GM21529 (cell line): ENCODE measurements at regions not wholly inside any gene's neighbourhood (a gene's known extent, or its start where the extent isn't known, plus 50 kb on each side); places are given as distances from the start of the nearest gene placed in this dataset.

ENCODE experiments used
- ATAC-seq: cut with Tn5 transposase; IDR thresholded peaks from one replicate; pipeline ENCODE4 v1.9.1; 2021; ENCODE audit not compliant: unreplicated experiment

- peak; percentile 66 for ATAC-seq
Observed at GRCh38 chr13:32905063-32905863, 111.0 kb upstream of the KL start.

GRCh38 chr13:32905864-32906180 lies 110.4 kb upstream of the KL start:
- no peak for ATAC-seq

- no peak for ATAC-seq
Observed at GRCh38 chr13:32907211-32907610, 109.0 kb upstream of the KL start.

- ATAC-seq = no peak
Observed at GRCh38 chr13:32910530-32910929, 105.7 kb upstream of the KL start.

DNA sequence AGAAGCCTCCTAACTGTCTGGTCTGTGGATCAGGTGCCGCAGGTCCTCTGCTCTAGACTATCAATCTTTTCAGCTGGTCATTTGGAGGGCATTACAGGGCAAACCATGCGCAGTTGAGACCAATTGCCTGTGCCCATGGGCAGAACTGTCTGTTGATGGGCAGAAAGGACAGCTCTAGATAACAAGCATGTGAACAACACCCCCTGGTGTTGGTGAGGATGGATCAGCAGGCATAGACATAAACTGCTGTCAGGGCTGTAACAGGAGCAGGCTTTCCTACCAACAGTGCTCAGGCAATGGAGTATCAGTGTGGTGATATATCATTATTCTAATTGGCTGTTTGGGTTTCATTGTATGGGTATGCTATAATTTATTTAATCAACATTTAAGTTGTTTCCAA lies 104.7 kb upstream of the KL start:
- peak; percentile 76 for ATAC-seq

- no peak for ATAC-seq
Observed at GRCh38 chr13:32914686-32915085, 101.5 kb upstream of the KL start.

- no peak for ATAC-seq
Observed at GRCh38 chr13:32917504-32917903, 98.7 kb upstream of the KL start.

DNA sequence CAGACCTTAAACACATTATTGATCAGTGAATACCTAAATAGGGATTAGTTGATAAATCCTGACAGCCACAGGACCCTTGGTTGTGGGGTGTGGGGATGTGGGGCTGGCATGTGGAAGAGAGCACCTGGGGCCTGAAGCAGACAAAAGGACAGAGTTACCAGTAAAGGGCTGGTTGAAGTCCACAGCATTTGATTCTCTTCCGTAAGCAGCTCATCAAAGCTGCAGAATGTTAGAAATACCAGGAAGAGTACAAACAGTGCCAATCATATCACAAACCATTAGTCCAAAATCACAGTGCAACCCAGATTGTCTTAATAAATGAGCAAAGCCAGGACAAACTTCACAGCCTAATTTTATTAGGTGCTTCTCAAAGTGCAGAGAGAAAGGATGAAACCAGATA lies 92.5 kb upstream of the KL start:
- no peak for ATAC-seq

DNA sequence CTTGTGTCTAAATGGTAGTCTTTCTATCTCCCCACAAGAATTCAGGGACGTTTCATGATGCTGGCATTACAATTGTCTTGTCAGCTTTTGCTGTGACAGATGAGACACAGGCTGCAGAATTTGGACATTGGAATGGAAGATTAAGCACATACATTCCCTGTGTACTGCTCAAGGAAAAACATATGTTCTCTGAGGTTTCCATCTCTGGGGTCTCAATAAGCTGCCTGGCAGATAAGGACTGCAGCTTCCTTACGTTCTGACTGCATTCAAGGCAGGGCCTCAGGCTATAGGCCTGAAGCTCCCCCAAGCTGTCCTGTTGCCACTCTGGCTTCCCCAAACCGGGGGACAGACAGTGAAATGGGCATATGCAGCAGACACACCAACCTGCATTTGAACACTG lies 91.3 kb upstream of the KL start:
- no peak for ATAC-seq

DNA sequence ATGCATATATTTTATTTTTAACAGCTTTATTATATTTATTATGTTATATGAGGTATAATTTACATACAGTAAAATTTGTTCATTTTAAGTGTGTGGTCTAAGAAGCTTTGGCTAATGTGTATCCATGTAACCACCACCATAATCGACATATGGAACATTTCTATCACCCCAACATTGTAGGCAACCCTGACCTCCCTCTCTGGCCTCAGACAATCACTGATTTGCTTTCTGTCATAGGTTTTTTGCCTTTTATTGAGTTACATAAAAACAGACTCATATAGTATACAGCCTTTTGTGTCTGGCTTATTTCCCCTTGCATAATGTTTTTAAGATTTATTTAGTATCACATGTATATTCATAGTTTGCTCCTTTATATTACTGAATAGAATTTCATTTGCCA lies 90.7 kb upstream of the KL start:
- ATAC-seq = no peak

GRCh38 chr13:32932376-32932775 lies 83.8 kb upstream of the KL start:
- ATAC-seq = no peak

DNA sequence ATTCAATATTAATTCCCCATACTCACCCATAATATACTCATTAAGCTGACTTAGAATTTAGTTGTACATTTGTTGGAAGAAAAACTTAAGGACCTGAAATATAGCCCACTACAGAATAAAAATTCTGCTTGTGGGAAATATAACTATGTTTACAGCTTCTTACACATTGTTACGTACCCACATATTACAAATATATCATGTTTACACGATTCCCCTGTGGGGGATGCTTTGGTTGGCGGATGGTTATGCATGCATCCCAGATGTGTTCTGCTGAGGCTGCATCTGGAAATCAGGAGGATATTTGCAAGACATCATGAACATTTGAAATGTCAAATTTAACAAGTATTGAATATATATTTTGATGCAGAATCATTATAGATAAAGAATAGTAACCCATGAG lies 79.5 kb upstream of the KL start:
- ATAC-seq = no peak

GRCh38 chr13:32938314-32938713 lies 77.9 kb upstream of the KL start:
- ATAC-seq = no peak

GRCh38 chr13:32938907-32939306 lies 77.3 kb upstream of the KL start:
- ATAC-seq = no peak

DNA sequence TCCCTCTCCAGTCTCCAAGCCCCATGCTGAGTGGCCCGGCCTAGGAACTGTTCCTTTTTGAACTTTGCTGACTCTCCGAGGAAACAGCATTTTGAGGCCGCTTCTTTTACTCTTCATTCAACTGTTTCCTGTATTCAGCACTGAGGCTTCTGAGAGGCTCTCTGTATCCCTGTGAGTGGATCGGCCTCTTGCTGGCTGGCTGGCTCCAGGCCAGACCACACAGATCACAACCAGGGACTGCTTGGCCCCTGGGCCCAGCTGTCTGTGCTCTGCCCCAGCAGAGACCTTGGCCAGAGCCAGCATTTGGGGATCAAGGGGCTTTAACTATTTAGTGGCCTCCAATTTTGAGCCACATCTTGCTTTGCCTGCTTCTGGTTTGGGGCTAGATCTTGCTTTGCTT lies 75.6 kb upstream of the KL start:
- peak; percentile 71 for ATAC-seq

- ATAC-seq = no peak
Observed at GRCh38 chr13:32941368-32941767, 74.9 kb upstream of the KL start.

- ATAC-seq = no peak
Observed at GRCh38 chr13:32946558-32946957, 69.7 kb upstream of the KL start.

DNA sequence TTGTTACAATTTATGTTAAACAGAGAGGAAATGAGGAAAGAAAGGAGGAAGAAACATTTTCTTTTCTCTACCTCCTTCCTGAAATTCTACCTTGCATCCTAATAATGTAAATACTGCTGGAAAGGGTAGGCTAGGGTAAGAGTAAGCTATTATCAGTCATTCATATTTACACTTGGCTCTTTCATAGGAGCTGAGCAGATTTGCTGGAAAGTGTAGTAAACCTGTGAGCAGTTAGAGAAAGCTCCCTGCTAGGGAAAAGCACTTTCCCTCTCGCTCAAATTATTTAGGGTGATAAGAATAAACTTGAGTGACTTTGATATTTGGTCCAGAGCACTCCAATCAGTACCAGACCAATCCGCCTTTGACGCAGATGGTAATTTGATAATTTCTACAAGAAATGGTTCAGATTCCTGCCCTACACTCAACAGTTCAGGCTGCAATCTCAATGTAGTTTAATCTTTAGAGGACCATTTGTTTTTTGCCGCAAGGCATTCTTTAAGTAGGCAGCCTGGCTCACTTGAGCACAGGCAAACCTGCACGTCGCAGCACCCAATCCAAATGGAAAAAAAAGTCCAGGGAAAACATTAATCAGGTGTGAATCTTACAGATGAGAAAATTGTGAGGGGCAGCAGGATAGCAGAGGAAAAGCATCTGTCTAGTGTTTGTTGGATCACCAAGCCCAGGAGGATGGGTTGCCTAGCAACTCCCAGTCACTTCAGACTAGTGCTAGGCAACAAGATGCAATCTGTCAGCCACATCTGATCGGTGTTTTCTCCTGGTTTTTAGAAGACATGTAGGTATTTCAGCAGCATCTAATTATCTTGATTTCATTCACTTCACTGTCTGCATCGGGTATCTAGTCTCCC lies 68.6 kb upstream of the KL start:
- no peak for ATAC-seq

GRCh38 chr13:32949820-32950219 lies 66.4 kb upstream of the KL start:
- ATAC-seq = no peak

- no peak for ATAC-seq
Observed at GRCh38 chr13:32951580-32951979, 64.6 kb upstream of the KL start.

- no peak for ATAC-seq
Observed at GRCh38 chr13:32955881-32956594, 60.2 kb upstream of the KL start.

- no peak for ATAC-seq
Observed at GRCh38 chr13:32956595-32956933, 59.7 kb upstream of the KL start.
